Dedifferentiated amniotic fluid mesenchymal stem cell (primary cell): ENCODE measurements at regions not wholly inside any gene's neighbourhood (a gene's known extent, or its start where the extent isn't known, plus 50 kb on each side); places are given as distances from the start of the nearest gene placed in this dataset.

ENCODE experiments used
- DNase-seq: peaks from one replicate; pipeline ENCODE4 v3.0.0-alpha.2; 2016; ENCODE audit errors: extremely low spot score

- no peak for DNase-seq
Observed at GRCh38 chr6:114436691-114437090, 93.9 kb upstream of the HS3ST5 start.

- no peak for DNase-seq
Observed at GRCh38 chr6:114435985-114436384, 93.2 kb upstream of the HS3ST5 start.

- DNase-seq, result no peak
Observed at GRCh38 chr6:114432400-114432799, 89.6 kb upstream of the HS3ST5 start.

GRCh38 chr6:114431641-114432040, 88.8 kb upstream of the HS3ST5 start:
- DNase-seq, result no peak

- no peak for DNase-seq
Observed at GRCh38 chr6:114430534-114431124, 87.8 kb upstream of the HS3ST5 start.

- no peak for DNase-seq
Observed at GRCh38 chr6:114428341-114428740, 85.5 kb upstream of the HS3ST5 start.

GRCh38 chr6:114421199-114421598, 78.4 kb upstream of the HS3ST5 start:
- no peak for DNase-seq

GRCh38 chr6:114419175-114419574, 76.4 kb upstream of the HS3ST5 start:
- no peak for DNase-seq

- no peak for DNase-seq
Observed at GRCh38 chr6:114418304-114418972, 75.6 kb upstream of the HS3ST5 start.

- DNase-seq, result no peak
Observed at GRCh38 chr6:114407426-114408035, 64.7 kb upstream of the HS3ST5 start.

GRCh38 chr6:114404339-114404955, 61.6 kb upstream of the HS3ST5 start:
- DNase-seq, result no peak

- DNase-seq, result no peak
Observed at GRCh38 chr6:114403858-114404257, 61.0 kb upstream of the HS3ST5 start.

GRCh38 chr6:114398481-114398880, 55.7 kb upstream of the HS3ST5 start:
- no peak for DNase-seq
